Endothelial cell of umbilical vein (primary cell): ENCODE measurements at regions not wholly inside any gene's neighbourhood (a gene's known extent, or its start where the extent isn't known, plus 50 kb on each side); places are given as distances from the start of the nearest gene placed in this dataset.

Source experiments
- CTCF ChIP-seq, 2 donors: IDR thresholded peaks; 1 replicate in 1 of 2; 2 replicates in 1 of 2; pipeline ENCODE4 v1.5.1; 2011; ENCODE audit warnings: low read length in 2 of 2, mild to moderate bottlenecking in 2 of 2, moderate library complexity in 2 of 2, control low read depth in 1 of 2, inconsistent platforms in 1 of 2, low read depth in 1 of 2; ENCODE audit not compliant: insufficient read depth in 1 of 2; ENCODE audit errors: extremely low read depth in 1 of 2
- POLR2AphosphoS5 ChIP-seq: IDR thresholded peaks from 2 replicates; pipeline ENCODE4 v1.6.1; 2012; ENCODE audit warnings: low read depth, mild to moderate bottlenecking, control low read depth, low read length, moderate library complexity; ENCODE audit not compliant: insufficient read depth

GRCh38 chr13:90732049-90732448 is 615.4 kb upstream of the MIR17HG start:
- TF ChIP-seq POLR2AphosphoS5 (no peak), CTCF (IDR thresholded peaks at IDR 0.05; ENCODE audit: extremely low read depth in 1 of 2, insufficient read depth in 1 of 2, low read depth in 1 of 2, low read length in 2 of 2) (no peak)
